ENCODE measurements at regions not wholly inside any gene's neighbourhood (a gene's known extent, or its start where the extent isn't known, plus 50 kb on each side); places are given as distances from the start of the nearest gene placed in this dataset.

DNA sequence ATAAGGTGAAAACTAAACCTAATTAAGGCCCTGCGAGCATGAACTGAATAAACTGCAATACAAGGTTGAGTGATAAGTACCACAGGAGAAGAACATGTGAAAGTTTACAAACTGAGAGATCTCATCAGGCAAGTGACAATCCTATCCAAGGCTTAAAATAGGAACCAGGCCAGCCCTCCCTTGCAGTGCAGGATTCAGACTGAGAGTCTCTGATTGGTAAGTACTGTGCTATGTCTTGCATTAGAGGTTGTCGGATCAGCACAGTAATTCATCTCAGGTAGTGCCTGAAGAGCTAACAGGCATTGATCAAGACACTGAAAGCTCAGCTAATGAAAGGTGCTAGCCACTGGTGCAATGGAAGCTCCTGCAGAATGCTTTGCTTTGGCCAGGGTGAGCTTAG is 801.7 kb upstream of the ID2 start:
- WGBS, 2 donors (ENCODE audit: low coverage in 1 of 2): 91 to 100% methylated on average over 1 to 2 of the region's 2 CpGs
- peaks cover 0 to 5% (median 2%) of the 10 kb centered on the region in 4 donors for H3K4me1 ChIP-seq
- DNase-seq: no peak
- intact Hi-C loops (cut with DNase I; ENCODE audit: low total_unique reads): no loop called here
- in situ Hi-C loops (cut with MboI; ENCODE audit: low pct_ligation_motif_present in 1 of 4, low pct_unique_long_range_greater_than_20kb in 1 of 4, low sequenced_read_pairs in 3 of 4): no loop called here
- H3K27me3 ChIP-seq: no peaks in the 10 kb centered on the region
- no peaks in the 10 kb centered on the region for H3K36me3 ChIP-seq
- no peak overlapping the region for H3K27ac ChIP-seq
- no peaks in the 10 kb centered on the region for H3K9me3 ChIP-seq
- TF ChIP-seq, protein P1, sequence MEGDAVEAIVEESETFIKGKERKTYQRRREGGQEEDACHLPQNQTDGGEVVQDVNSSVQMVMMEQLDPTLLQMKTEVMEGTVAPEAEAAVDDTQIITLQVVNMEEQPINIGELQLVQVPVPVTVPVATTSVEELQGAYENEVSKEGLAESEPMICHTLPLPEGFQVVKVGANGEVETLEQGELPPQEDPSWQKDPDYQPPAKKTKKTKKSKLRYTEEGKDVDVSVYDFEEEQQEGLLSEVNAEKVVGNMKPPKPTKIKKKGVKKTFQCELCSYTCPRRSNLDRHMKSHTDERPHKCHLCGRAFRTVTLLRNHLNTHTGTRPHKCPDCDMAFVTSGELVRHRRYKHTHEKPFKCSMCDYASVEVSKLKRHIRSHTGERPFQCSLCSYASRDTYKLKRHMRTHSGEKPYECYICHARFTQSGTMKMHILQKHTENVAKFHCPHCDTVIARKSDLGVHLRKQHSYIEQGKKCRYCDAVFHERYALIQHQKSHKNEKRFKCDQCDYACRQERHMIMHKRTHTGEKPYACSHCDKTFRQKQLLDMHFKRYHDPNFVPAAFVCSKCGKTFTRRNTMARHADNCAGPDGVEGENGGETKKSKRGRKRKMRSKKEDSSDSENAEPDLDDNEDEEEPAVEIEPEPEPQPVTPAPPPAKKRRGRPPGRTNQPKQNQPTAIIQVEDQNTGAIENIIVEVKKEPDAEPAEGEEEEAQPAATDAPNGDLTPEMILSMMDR (IDR thresholded peaks at IDR 0.05): no peak
- no peak for TF ChIP-seq POLR2AphosphoS5 (IDR thresholded peaks at IDR 0.05)
- no peak for TF ChIP-seq EP300 (IDR thresholded peaks at IDR 0.05; ENCODE audit: low read depth)
- TF ChIP-seq POLR2A (IDR thresholded peaks at IDR 0.05): no peak
- no peak overlapping the region for H3K4me3 ChIP-seq

GRCh38 chr2:7880566-7880965 is 801.3 kb upstream of the ID2 start:
- Histone ChIP-seq H3K4me1 (peaks cover 0 to 5% (median 2%) of the 10 kb centered on the region in 4 donors), H3K9me3 (no peaks in the 10 kb centered on the region), H3K27me3 (no peaks in the 10 kb centered on the region), H3K27ac (no peak overlapping the region), H3K36me3 (no peaks in the 10 kb centered on the region), H3K4me3 (no peak overlapping the region)
- no peak for DNase-seq
- intact Hi-C loops (cut with DNase I; ENCODE audit: low total_unique reads): no loop called here
- TF ChIP-seq EP300 (IDR thresholded peaks at IDR 0.05; ENCODE audit: low read depth) (no peak), POLR2A (IDR thresholded peaks at IDR 0.05) (no peak), POLR2AphosphoS5 (IDR thresholded peaks at IDR 0.05) (no peak)
- TF ChIP-seq, protein P1 (IDR thresholded peaks at IDR 0.05): no peak
- WGBS, 2 donors (ENCODE audit: low coverage in 1 of 2): 54 to 63% methylated on average over 2 of the region's 2 CpGs
- in situ Hi-C loops (cut with MboI; ENCODE audit: low pct_ligation_motif_present in 1 of 4, low pct_unique_long_range_greater_than_20kb in 1 of 4, low sequenced_read_pairs in 3 of 4): no loop called here

- in situ Hi-C loops (cut with MboI; ENCODE audit: low pct_ligation_motif_present in 1 of 4, low pct_unique_long_range_greater_than_20kb in 1 of 4, low sequenced_read_pairs in 3 of 4): no loop called here
- no peak overlapping the region for H3K27ac ChIP-seq
Measured at GRCh38 chr2:7881063-7881462, 800.8 kb upstream of the ID2 start.

GRCh38 chr2:7881466-7881865 is 800.4 kb upstream of the ID2 start:
- intact Hi-C loops (cut with DNase I; ENCODE audit: low total_unique reads): no loop called here
- Histone ChIP-seq H3K4me1 (peaks cover 0 to 5% (median 2%) of the 10 kb centered on the region in 4 donors), H3K4me3 (no peak overlapping the region), H3K27me3 (no peaks in the 10 kb centered on the region), H3K9me3 (no peaks in the 10 kb centered on the region), H3K27ac (no peak overlapping the region), H3K36me3 (no peaks in the 10 kb centered on the region)
- WGBS, 2 donors (ENCODE audit: low coverage in 1 of 2): 69% methylated on average over 4 of the region's 4 CpGs; no CpG with 5 or more reads in 1 of the 2 donors
- no peak for DNase-seq
- TF ChIP-seq, protein P1 (IDR thresholded peaks at IDR 0.05): no peak
- TF ChIP-seq EP300 (IDR thresholded peaks at IDR 0.05; ENCODE audit: low read depth) (no peak), POLR2A (IDR thresholded peaks at IDR 0.05) (no peak), POLR2AphosphoS5 (IDR thresholded peaks at IDR 0.05) (no peak)
- in situ Hi-C loops (cut with MboI; ENCODE audit: low pct_ligation_motif_present in 1 of 4, low pct_unique_long_range_greater_than_20kb in 1 of 4, low sequenced_read_pairs in 3 of 4): no loop called here

More at GRCh38 chr2:7881063-7881462, 800.8 kb upstream of the ID2 start:
- Histone ChIP-seq H3K36me3 (no peaks in the 10 kb centered on the region), H3K4me1 (peaks cover 0 to 5% (median 2%) of the 10 kb centered on the region in 4 donors), H3K4me3 (no peak overlapping the region), H3K9me3 (no peaks in the 10 kb centered on the region), H3K27me3 (no peaks in the 10 kb centered on the region)
- DNase-seq: no peak
- TF ChIP-seq POLR2AphosphoS5 (IDR thresholded peaks at IDR 0.05) (no peak), EP300 (IDR thresholded peaks at IDR 0.05; ENCODE audit: low read depth) (no peak)
- WGBS, 2 donors (ENCODE audit: low coverage in 1 of 2): 46% methylated on average over 5 of the region's 5 CpGs
- intact Hi-C loops (cut with DNase I; ENCODE audit: low total_unique reads): no loop called here

DNA sequence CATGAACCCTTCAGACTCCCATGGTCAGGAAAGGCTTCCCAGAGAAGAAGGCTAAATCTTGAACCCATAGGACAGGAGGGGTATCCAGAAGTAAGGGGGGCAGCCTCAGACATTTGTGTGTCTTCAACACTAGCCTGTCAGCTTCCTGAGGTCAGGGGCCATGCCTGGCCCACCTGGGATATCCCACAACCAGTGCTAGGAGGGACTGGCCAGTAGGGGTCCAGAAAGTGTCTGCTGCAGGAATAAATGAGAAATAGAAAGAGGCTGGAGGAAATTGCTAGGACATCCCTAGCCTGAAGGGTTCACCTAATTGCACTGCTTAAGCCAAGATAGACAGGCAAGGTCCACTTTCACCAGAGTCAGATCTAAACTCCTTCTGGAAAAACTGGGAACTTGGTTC is 799.6 kb upstream of the ID2 start:
- Histone ChIP-seq H3K9me3 (no peaks in the 10 kb centered on the region), H3K27me3 (no peaks in the 10 kb centered on the region), H3K36me3 (no peaks in the 10 kb centered on the region), H3K4me1 (peaks cover 0 to 5% (median 2%) of the 10 kb centered on the region in 4 donors), H3K27ac (no peak overlapping the region), H3K4me3 (no peak overlapping the region)
- no peak for TF ChIP-seq POLR2AphosphoS5 (IDR thresholded peaks at IDR 0.05)
- no peak for TF ChIP-seq POLR2A (IDR thresholded peaks at IDR 0.05)
- DNase-seq: no peak
- in situ Hi-C loops (cut with MboI; ENCODE audit: low pct_ligation_motif_present in 1 of 4, low pct_unique_long_range_greater_than_20kb in 1 of 4, low sequenced_read_pairs in 3 of 4): no loop called here
- intact Hi-C loops (cut with DNase I; ENCODE audit: low total_unique reads): no loop called here
